ENCODE measurements at regions not wholly inside any gene's neighbourhood (a gene's known extent, or its start where the extent isn't known, plus 50 kb on each side); places are given as distances from the start of the nearest gene placed in this dataset.

- intact Hi-C loops (cut with DNase I), result no loop called here
- no peak for DNase-seq (ENCODE audit: low spot score)
Observed at GRCh38 chr12:105805730-105806399, 332.9 kb downstream of the NUAK1 start.

- intact Hi-C loops (cut with DNase I), result no loop called here
- no peak for DNase-seq (ENCODE audit: low spot score)
Observed at GRCh38 chr12:105806400-105806770, 332.4 kb downstream of the NUAK1 start.

- intact Hi-C loops (cut with DNase I), result no loop called here
- DNase-seq (ENCODE audit: low spot score), result no peak
Observed at GRCh38 chr12:105812366-105812765, 326.4 kb downstream of the NUAK1 start.

GRCh38 chr12:105813201-105813600 is 325.6 kb downstream of the NUAK1 start:
- intact Hi-C loops (cut with DNase I), result no loop called here
- DNase-seq (ENCODE audit: low spot score), result no peak

GRCh38 chr12:105814283-105814682 is 324.5 kb downstream of the NUAK1 start:
- DNase-seq (ENCODE audit: low spot score), result no peak
- intact Hi-C loops (cut with DNase I), result no loop called here

GRCh38 chr12:105819549-105819948 is 319.2 kb downstream of the NUAK1 start:
- DNase-seq (ENCODE audit: low spot score), result no peak

GRCh38 chr12:105820429-105821125 is 318.2 kb downstream of the NUAK1 start:
- no peak for DNase-seq (ENCODE audit: low spot score)
- intact Hi-C loops (cut with DNase I), result no loop called here

More at GRCh38 chr12:105819549-105819948, 319.2 kb downstream of the NUAK1 start:
- intact Hi-C loops (cut with DNase I), result no loop called here

GRCh38 chr12:105822131-105823105 is 316.3 kb downstream of the NUAK1 start:
- intact Hi-C loops (cut with DNase I), result no loop called here
- no peak for DNase-seq (ENCODE audit: low spot score)

- intact Hi-C loops (cut with DNase I), result no loop called here
- DNase-seq (ENCODE audit: low spot score), result no peak
Observed at GRCh38 chr12:105823810-105824209, 314.9 kb downstream of the NUAK1 start.

GRCh38 chr12:105825141-105825540 is 313.6 kb downstream of the NUAK1 start:
- intact Hi-C loops (cut with DNase I), result no loop called here
- DNase-seq (ENCODE audit: low spot score), result no peak

- intact Hi-C loops (cut with DNase I), result no loop called here
- DNase-seq (ENCODE audit: low spot score), result no peak
Observed at GRCh38 chr12:105831372-105831771, 307.4 kb downstream of the NUAK1 start.

- intact Hi-C loops (cut with DNase I), result no loop called here
- DNase-seq (ENCODE audit: low spot score), result no peak
Observed at GRCh38 chr12:105832021-105832420, 306.7 kb downstream of the NUAK1 start.

- DNase-seq (ENCODE audit: low spot score), result no peak
- intact Hi-C loops (cut with DNase I), result no loop called here
Observed at GRCh38 chr12:105832806-105833205, 305.9 kb downstream of the NUAK1 start.

- intact Hi-C loops (cut with DNase I), result no loop called here
- no peak for DNase-seq (ENCODE audit: low spot score)
Observed at GRCh38 chr12:105834496-105834895, 304.3 kb downstream of the NUAK1 start.

GRCh38 chr12:105835580-105836241 is 303.0 kb downstream of the NUAK1 start:
- no peak for DNase-seq (ENCODE audit: low spot score)
- intact Hi-C loops (cut with DNase I), result no loop called here

GRCh38 chr12:105836242-105836622 is 302.5 kb downstream of the NUAK1 start:
- intact Hi-C loops (cut with DNase I), result no loop called here

GRCh38 chr12:105839629-105840127 is 299.1 kb downstream of the NUAK1 start:
- no peak for DNase-seq (ENCODE audit: low spot score)
- intact Hi-C loops (cut with DNase I), result no loop called here

More at GRCh38 chr12:105836242-105836622, 302.5 kb downstream of the NUAK1 start:
- no peak for DNase-seq (ENCODE audit: low spot score)

GRCh38 chr12:105840384-105840783 is 298.4 kb downstream of the NUAK1 start:
- DNase-seq (ENCODE audit: low spot score), result no peak
- intact Hi-C loops (cut with DNase I), result no loop called here

- intact Hi-C loops (cut with DNase I), result no loop called here
- DNase-seq (ENCODE audit: low spot score), result no peak
Observed at GRCh38 chr12:105841840-105842239, 296.9 kb downstream of the NUAK1 start.

Data from posterior vena cava (tissue), 2 donors.